Thyroid gland (tissue), 4 donors: ENCODE measurements at regions not wholly inside any gene's neighbourhood (a gene's known extent, or its start where the extent isn't known, plus 50 kb on each side); places are given as distances from the start of the nearest gene placed in this dataset.

ENCODE experiments used
- CTCF ChIP-seq, 6 experiments: fragments of 200-600 bp in 3 of 6; fragments of 450-650 bp in 3 of 6; sonication (generic) in 3 of 6; IDR thresholded peaks; one replicate each; pipeline ENCODE4 v1.5.1; 2016 to 2019; ENCODE audit warnings: antibody characterized with exemption in 6 of 6, mild to moderate bottlenecking in 2 of 6, inconsistent platforms in 1 of 6, moderate library complexity in 1 of 6
- POLR2A ChIP-seq, 2 donors: fragments of 450-650 bp; IDR thresholded peaks; one replicate each; pipeline ENCODE4 v1.6.1; 2017; ENCODE audit warnings: antibody characterized with exemption in 2 of 2, mild to moderate bottlenecking in 2 of 2, moderate library complexity in 1 of 2

GRCh38 chr18:78497641-78498040, 482.0 kb upstream of the SALL3 start:
- no peak for TF ChIP-seq CTCF (IDR thresholded peaks at IDR 0.05)
- no peak for TF ChIP-seq POLR2A (IDR thresholded peaks at IDR 0.05)
